ENCODE measurements at regions not wholly inside any gene's neighbourhood (a gene's known extent, or its start where the extent isn't known, plus 50 kb on each side); places are given as distances from the start of the nearest gene placed in this dataset.

DNA sequence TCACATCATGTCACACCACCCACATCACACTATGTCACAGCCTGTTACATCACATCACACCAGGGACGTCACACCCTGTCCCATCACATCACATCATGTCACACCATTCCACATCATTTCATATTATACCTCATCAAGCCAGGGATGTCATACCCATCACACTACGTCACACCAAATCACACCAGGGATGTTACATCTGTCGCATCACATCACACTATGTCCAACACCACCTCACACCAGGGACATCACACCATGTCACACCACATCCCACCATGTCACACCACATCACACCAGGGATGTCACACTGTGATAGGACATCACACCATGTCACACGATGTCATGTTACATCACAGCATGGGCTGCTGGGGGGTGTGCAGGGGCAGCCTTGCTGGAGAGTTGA lies 110.6 kb downstream of the TMEM121 start:
- TF ChIP-seq, protein P1, sequence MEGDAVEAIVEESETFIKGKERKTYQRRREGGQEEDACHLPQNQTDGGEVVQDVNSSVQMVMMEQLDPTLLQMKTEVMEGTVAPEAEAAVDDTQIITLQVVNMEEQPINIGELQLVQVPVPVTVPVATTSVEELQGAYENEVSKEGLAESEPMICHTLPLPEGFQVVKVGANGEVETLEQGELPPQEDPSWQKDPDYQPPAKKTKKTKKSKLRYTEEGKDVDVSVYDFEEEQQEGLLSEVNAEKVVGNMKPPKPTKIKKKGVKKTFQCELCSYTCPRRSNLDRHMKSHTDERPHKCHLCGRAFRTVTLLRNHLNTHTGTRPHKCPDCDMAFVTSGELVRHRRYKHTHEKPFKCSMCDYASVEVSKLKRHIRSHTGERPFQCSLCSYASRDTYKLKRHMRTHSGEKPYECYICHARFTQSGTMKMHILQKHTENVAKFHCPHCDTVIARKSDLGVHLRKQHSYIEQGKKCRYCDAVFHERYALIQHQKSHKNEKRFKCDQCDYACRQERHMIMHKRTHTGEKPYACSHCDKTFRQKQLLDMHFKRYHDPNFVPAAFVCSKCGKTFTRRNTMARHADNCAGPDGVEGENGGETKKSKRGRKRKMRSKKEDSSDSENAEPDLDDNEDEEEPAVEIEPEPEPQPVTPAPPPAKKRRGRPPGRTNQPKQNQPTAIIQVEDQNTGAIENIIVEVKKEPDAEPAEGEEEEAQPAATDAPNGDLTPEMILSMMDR (IDR thresholded peaks at IDR 0.05): no peak
- TF ChIP-seq POLR2A (IDR thresholded peaks at IDR 0.05): no peak
